ENCODE measurements at regions not wholly inside any gene's neighbourhood (a gene's known extent, or its start where the extent isn't known, plus 50 kb on each side); places are given as distances from the start of the nearest gene placed in this dataset.

GRCh38 chr13:82678052-82678451 is 1204.2 kb downstream of the SLITRK1 start:
- Mint-ChIP-seq H3K36me3 (ENCODE audit: low read depth) (no peaks in the 10 kb centered on the region), H3K27ac (no peak overlapping the region), H3K4me3 (no peak overlapping the region), H3K27me3 (no peaks in the 10 kb centered on the region), H3K9me3 (no peaks in the 10 kb centered on the region), H3K4me1 (no peaks in the 10 kb centered on the region)
- no peak for ATAC-seq (replicated peaks)

DNA sequence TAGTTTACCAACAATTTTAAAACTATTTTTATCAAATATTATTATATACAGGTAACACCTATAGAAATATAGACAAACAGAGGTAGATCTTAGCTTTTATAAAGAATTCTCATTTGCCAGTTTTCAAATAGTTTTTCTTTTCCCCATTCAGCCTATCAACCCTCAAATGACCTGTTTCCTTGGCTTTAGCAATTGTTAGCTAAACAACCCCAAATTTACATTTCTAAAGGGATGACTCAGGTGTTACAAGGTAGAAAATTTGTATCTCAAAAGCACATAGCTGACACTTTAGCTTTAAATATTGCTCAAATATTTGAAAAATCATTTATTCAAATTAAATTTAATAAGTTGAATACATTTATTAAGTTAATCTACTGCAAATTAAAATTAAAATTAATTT is 1207.2 kb downstream of the SLITRK1 start:
- no peaks in the 10 kb centered on the region for H3K9me3 Mint-ChIP-seq
- ATAC-seq (replicated peaks) = no peak
- H3K4me3 Mint-ChIP-seq = no peak overlapping the region
- no peaks in the 10 kb centered on the region for H3K27me3 Mint-ChIP-seq
- H3K36me3 Mint-ChIP-seq (ENCODE audit: low read depth) = no peaks in the 10 kb centered on the region
- H3K4me1 Mint-ChIP-seq = no peaks in the 10 kb centered on the region
- H3K27ac Mint-ChIP-seq = no peak overlapping the region

GRCh38 chr13:82674546-82674945 is 1207.7 kb downstream of the SLITRK1 start:
- no peak for ATAC-seq (replicated peaks)
- no peaks in the 10 kb centered on the region for H3K36me3 Mint-ChIP-seq (ENCODE audit: low read depth)
- no peaks in the 10 kb centered on the region for H3K9me3 Mint-ChIP-seq
- no peak overlapping the region for H3K4me3 Mint-ChIP-seq
- H3K27ac Mint-ChIP-seq = no peak overlapping the region
- H3K27me3 Mint-ChIP-seq = no peaks in the 10 kb centered on the region
- no peaks in the 10 kb centered on the region for H3K4me1 Mint-ChIP-seq

- Mint-ChIP-seq H3K27ac (no peak overlapping the region), H3K27me3 (no peaks in the 10 kb centered on the region), H3K36me3 (ENCODE audit: low read depth) (no peaks in the 10 kb centered on the region), H3K9me3 (no peaks in the 10 kb centered on the region), H3K4me1 (no peaks in the 10 kb centered on the region), H3K4me3 (no peak overlapping the region)
- ATAC-seq (replicated peaks) = no peak
These were observed 1210.0 kb downstream of the SLITRK1 start for GRCh38 chr13:82672248-82672647.

DNA sequence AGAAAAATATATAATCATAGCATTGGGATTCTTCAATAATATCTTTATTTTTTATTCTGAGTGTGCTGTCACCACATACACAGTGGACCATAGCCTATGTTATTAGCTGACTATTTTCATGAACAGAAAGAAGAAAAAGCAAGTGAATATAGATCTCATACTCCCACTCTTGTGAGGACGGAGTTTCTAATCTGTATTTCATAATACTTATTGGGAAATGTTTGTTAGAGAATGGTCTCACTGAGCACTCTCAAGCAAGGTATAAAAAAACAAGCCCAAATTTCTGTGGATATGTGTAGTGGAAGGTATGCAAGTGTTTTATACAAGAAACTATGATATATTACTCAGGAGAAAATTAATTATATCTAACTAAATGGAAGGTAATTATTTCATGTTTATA is 1218.1 kb downstream of the SLITRK1 start:
- Mint-ChIP-seq H3K27ac (no peak overlapping the region), H3K36me3 (ENCODE audit: low read depth) (no peaks in the 10 kb centered on the region), H3K27me3 (no peaks in the 10 kb centered on the region), H3K4me1 (no peaks in the 10 kb centered on the region), H3K4me3 (no peak overlapping the region), H3K9me3 (no peaks in the 10 kb centered on the region)
- ATAC-seq (replicated peaks) = no peak

DNA sequence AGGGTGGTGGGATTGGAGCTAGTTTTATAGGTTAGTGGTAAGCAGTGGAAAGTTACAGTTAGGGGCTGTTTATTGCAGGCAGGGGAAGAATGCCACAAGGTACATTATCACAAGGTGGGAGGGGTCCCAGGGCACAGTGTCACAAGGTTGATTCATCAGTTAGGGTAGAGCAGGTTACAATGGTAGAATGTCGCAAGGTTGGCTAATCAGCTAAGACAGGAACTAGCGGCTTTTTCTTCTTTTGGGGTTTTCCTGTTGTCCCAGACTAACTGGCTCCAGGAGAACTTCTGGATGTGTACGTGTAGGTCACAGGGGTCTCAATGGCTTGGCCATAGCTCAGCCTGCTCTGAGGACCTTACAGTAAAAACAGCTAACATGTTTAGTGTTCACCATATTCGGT is 1221.1 kb downstream of the SLITRK1 start:
- no peak for ATAC-seq (replicated peaks)
- H3K27ac Mint-ChIP-seq = no peak overlapping the region
- no peaks in the 10 kb centered on the region for H3K27me3 Mint-ChIP-seq
- no peak overlapping the region for H3K4me3 Mint-ChIP-seq
- no peaks in the 10 kb centered on the region for H3K4me1 Mint-ChIP-seq
- no peaks in the 10 kb centered on the region for H3K36me3 Mint-ChIP-seq (ENCODE audit: low read depth)
- no peaks in the 10 kb centered on the region for H3K9me3 Mint-ChIP-seq

DNA sequence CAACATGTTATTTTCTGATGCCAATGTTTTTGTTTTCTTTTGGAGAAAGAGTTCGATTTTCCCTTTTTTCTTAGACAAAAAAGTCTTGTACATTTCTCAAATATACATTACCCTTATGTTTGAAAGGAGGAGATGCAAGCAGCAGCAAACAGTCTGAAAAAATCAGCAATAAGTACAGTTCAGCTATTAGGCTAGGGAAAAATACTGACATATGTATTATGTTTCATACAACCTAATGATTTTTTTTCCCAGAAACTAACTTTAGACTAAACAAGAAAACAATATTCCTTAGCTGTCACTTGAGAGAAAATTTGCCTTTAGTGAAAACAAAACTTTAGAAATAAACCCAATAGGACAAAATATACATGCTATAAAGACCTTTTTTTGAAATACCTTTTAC is 1223.5 kb downstream of the SLITRK1 start:
- H3K4me1 Mint-ChIP-seq = no peaks in the 10 kb centered on the region
- ATAC-seq (replicated peaks) = no peak

GRCh38 chr13:82657471-82657870 is 1224.8 kb downstream of the SLITRK1 start:
- Mint-ChIP-seq H3K27ac (no peak overlapping the region), H3K4me1 (no peaks in the 10 kb centered on the region), H3K27me3 (no peaks in the 10 kb centered on the region), H3K9me3 (no peaks in the 10 kb centered on the region), H3K4me3 (no peak overlapping the region), H3K36me3 (ENCODE audit: low read depth) (no peaks in the 10 kb centered on the region)
- ATAC-seq (replicated peaks) = no peak

More for the DNA sequence above, 1223.5 kb downstream of the SLITRK1 start:
- no peaks in the 10 kb centered on the region for H3K36me3 Mint-ChIP-seq (ENCODE audit: low read depth)
- H3K9me3 Mint-ChIP-seq = no peaks in the 10 kb centered on the region
- no peaks in the 10 kb centered on the region for H3K27me3 Mint-ChIP-seq
- no peak overlapping the region for H3K27ac Mint-ChIP-seq
- H3K4me3 Mint-ChIP-seq = no peak overlapping the region

DNA sequence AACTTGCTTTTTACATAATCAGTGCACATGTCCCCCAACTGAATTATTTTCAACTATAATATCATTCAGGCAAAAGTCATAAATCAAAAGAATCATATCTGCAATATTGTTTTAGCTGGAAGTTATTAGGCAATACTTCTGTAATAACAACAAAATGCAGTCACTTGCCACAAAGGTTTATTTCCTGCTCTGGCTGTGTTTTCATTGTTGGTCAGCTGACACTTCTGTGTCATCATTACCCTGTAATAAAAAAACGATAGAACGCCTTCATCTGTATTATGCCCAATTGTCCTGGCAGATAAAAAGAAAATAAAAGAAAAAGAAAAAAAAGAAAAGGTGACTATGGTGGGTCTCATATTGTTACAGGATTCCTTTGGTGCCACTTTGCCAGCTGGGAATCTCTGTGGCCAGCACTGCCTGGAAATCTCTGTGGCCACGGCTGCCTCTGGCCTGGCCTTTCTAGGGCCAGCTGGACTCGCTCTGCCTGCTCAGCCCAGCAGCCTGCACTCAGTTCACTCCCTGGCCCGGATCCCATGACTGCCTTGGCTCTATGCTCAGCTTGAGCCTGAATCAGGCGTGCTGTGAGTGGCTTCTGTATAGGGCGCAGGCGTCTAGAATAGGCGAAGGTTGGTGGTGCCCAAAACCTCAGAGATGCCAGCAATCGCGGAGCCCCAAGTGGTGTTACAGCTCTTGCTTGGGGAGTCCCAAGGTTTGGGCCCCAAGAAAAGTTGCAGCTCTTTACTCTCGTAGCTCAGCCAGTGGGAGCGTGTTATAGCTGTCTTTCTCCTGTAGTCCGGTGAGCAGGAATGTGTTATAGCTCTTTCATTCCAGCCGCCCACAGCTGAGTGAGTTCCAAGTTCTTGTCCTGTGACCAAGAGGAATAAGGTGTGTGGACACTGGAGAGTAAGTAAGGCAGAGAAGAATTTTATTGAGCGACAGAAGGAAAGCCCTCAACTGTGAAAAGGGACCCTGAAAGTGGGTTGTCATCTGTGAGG is 1227.1 kb downstream of the SLITRK1 start:
- ATAC-seq (replicated peaks) = no peak
- no peaks in the 10 kb centered on the region for H3K27me3 Mint-ChIP-seq
- H3K36me3 Mint-ChIP-seq (ENCODE audit: low read depth) = no peaks in the 10 kb centered on the region
- H3K9me3 Mint-ChIP-seq = no peaks in the 10 kb centered on the region
- no peak overlapping the region for H3K4me3 Mint-ChIP-seq
- no peak overlapping the region for H3K27ac Mint-ChIP-seq
- no peaks in the 10 kb centered on the region for H3K4me1 Mint-ChIP-seq

DNA sequence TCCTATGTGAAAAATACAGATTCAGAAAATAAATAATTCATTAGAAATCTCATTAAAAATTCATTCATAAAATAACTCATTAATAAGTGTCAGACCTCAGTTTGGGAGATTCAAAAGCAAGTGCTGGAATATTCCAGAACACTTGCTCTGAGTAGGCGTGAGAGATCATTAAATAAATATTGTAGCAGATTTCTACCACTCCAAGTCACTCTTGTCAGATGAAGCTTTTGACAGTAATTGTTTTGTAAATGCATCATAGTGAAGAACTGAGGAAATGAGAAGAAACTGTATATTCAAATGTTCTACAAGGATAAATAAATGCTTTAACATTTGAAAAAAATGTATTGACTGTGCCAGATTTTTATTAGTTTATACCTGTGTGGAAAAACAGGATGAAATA is 1228.1 kb downstream of the SLITRK1 start:
- Mint-ChIP-seq H3K9me3 (no peaks in the 10 kb centered on the region), H3K4me1 (no peaks in the 10 kb centered on the region), H3K27ac (no peak overlapping the region), H3K4me3 (no peak overlapping the region), H3K27me3 (no peaks in the 10 kb centered on the region), H3K36me3 (ENCODE audit: low read depth) (no peaks in the 10 kb centered on the region)
- ATAC-seq (replicated peaks) = no peak

GRCh38 chr13:82647540-82647939 is 1234.7 kb downstream of the SLITRK1 start:
- no peak overlapping the region for H3K27ac Mint-ChIP-seq
- no peaks in the 10 kb centered on the region for H3K9me3 Mint-ChIP-seq
- H3K4me1 Mint-ChIP-seq = no peaks in the 10 kb centered on the region
- ATAC-seq (replicated peaks) = no peak
- H3K4me3 Mint-ChIP-seq = no peak overlapping the region
- no peaks in the 10 kb centered on the region for H3K27me3 Mint-ChIP-seq
- no peaks in the 10 kb centered on the region for H3K36me3 Mint-ChIP-seq (ENCODE audit: low read depth)

DNA sequence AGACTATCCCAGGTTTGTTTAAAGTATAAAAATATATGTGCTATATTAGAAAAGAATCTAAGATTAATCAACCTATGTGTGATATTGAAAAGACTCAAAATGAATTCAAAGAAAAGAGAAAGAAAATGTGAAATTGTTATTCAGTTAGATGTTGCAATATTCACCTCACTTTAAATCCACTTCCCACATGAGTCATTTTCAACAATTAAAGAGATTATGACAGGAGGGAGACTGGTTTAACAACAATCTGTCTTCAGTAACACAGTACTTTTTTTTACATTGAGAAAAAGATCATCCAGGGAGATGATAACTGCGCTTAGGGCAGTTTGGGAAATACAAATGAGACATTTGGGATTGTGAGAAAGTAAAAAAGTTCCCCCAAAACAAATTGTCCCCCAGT is 1246.2 kb downstream of the SLITRK1 start:
- H3K36me3 Mint-ChIP-seq (ENCODE audit: low read depth) = no peaks in the 10 kb centered on the region
- no peak overlapping the region for H3K27ac Mint-ChIP-seq
- H3K4me1 Mint-ChIP-seq = no peaks in the 10 kb centered on the region
- peaks cover 4% of the 10 kb centered on the region for H3K9me3 Mint-ChIP-seq
- H3K27me3 Mint-ChIP-seq = no peaks in the 10 kb centered on the region
- H3K4me3 Mint-ChIP-seq = no peak overlapping the region
- no peak for ATAC-seq (replicated peaks)

DNA sequence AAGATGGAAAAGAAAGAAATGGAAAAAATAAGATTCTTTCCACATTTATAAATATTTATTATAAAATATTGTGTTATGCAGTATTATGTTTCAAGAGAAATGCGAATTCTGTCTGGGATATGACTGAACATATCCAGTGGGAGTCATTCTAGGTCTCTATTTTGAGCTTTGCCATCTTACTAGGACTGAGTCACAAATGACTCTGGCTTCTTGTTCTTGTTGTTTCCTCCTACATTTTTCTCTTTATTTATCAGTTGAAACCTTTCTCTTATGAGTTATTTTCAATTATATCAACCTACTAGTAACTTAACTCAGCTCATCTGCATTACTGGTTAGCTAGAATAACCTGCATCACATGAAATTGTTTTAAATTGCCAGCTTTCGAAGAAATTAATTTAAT is 1247.3 kb downstream of the SLITRK1 start:
- H3K4me1 Mint-ChIP-seq = no peaks in the 10 kb centered on the region
- H3K27ac Mint-ChIP-seq = no peak overlapping the region
- no peak overlapping the region for H3K4me3 Mint-ChIP-seq
- H3K27me3 Mint-ChIP-seq = no peaks in the 10 kb centered on the region
- H3K36me3 Mint-ChIP-seq (ENCODE audit: low read depth) = no peaks in the 10 kb centered on the region
- H3K9me3 Mint-ChIP-seq = peaks cover 4% of the 10 kb centered on the region
- ATAC-seq (replicated peaks) = no peak

DNA sequence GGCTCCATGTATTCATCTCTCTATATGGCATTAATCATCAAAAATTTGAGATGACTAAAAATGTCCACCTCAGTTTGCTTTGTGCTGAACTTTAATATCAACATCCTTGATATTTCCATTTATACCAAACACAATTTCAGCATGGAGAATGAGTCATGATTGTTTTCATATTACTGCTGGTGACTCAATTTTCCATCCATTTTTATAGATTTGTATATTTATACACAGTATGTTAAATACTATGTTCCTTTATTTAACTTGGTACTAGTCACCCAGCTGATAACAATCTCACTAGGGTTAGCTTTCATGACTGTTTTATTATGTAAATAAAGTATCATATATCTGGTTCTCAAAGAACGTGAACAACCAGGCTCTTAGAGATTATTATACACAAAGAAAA is 1255.1 kb downstream of the SLITRK1 start:
- no peaks in the 10 kb centered on the region for H3K4me1 Mint-ChIP-seq

DNA sequence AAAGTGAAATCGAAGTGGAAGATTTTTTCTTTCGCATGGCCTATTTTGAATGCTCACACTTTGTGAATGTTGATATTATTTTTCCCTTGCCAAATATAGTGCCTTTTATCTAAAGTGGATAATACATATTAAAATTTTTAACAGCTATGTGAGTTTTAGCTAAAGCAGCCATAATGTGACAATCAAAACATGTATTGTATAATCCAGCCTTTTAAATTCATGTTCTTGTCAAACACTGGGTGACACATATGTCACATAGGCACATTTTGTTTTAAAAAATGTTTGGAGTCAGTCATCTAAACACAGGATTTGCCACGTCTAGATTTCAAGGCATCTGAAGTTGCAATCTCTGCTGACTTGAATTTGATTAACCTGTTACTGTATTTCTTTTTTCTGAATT is 1256.6 kb downstream of the SLITRK1 start:
- no peaks in the 10 kb centered on the region for H3K36me3 Mint-ChIP-seq (ENCODE audit: low read depth)
- no peaks in the 10 kb centered on the region for H3K27me3 Mint-ChIP-seq
- no peak for ATAC-seq (replicated peaks)
- no peaks in the 10 kb centered on the region for H3K9me3 Mint-ChIP-seq
- no peak overlapping the region for H3K4me3 Mint-ChIP-seq
- H3K27ac Mint-ChIP-seq = no peak overlapping the region
- H3K4me1 Mint-ChIP-seq = no peaks in the 10 kb centered on the region

More for the DNA sequence above, 1255.1 kb downstream of the SLITRK1 start:
- Mint-ChIP-seq H3K27ac (no peak overlapping the region), H3K27me3 (no peaks in the 10 kb centered on the region), H3K36me3 (ENCODE audit: low read depth) (no peaks in the 10 kb centered on the region), H3K4me3 (no peak overlapping the region), H3K9me3 (no peaks in the 10 kb centered on the region)
- ATAC-seq (replicated peaks) = no peak

Measured in activated T-helper 17 cell treated with anti-CD3 and anti-CD28 coated beads, Interleukin-2, amount 50 U/mL, for 72 hours (primary cell).